AG08396 (cell line): ENCODE measurements at regions not wholly inside any gene's neighbourhood (a gene's known extent, or its start where the extent isn't known, plus 50 kb on each side); places are given as distances from the start of the nearest gene placed in this dataset.
"Not testable (repeated sequence)": the region's sequence is repeated elsewhere in the genome, so short reads cannot be mapped to it uniquely, and the experiment has no call there.

ENCODE experiments used
- DNase-seq: peaks from one replicate; pipeline ENCODE4 v3.0.0; 2012; ENCODE audit warnings: low spot score, mixed read lengths

- DNase-seq: no peak
Observed at GRCh38 chrX:93868289-93868965, 194.4 kb downstream of the FAM133A start.

GRCh38 chrX:93874554-93874953, 200.5 kb downstream of the FAM133A start:
- peak; percentile 7 for DNase-seq

GRCh38 chrX:93875621-93876282, 201.7 kb downstream of the FAM133A start:
- no peak for DNase-seq

GRCh38 chrX:93921041-93921440, 247.0 kb downstream of the FAM133A start:
- not testable (repeated sequence) for DNase-seq

DNA sequence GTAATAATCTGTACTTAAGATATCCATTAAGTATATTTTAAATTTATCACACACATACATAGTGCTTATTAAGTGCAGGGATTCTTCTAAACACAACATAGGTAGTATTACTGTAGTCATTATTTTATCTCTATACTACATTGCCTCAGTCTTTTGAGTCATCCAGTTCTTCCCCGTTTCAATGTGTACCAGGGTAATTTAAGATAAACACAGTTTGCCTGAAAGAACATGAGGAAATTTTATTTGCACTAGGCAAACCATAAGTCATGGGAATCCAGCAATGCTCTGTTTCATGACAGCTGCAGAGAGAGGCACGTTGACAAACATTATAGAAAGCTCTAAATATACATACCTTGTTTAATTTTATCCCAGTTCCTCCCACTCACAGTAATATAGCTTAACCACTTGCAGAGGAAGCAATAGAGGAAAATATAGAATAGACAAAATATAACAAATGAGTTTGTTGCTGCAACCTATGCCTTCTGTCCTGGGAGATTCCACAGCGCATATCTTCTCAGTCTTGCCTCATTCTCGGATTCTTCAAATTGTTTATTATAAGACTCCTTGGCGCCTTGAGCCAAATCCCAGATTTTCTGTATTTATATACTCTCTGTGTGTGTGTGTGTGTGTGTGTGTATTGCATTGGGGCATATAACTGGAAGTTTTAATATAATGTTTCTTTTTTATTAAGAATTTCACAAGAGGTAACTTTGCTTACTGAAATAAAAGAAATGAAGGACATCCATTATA, 258.6 kb downstream of the FAM133A start:
- DNase-seq: no peak

DNA sequence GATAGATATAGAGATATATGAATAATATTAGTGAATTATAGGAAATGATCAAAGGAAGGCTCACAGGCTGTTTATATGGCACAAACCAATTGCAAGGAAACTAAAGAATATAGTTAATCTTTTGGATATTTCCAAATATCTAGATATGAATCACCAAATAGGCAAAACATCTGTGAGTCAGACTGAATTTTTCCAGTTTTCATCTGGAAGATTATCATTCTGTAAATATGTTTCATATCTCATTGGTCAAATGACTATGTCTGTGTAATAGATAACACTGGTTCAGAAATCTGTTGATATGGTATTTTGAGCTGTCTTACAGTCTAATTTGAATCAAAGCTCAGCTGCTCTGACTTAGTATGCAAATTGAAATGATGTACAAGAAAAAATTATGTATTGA, 303.6 kb downstream of the FAM133A start:
- no peak for DNase-seq

DNA sequence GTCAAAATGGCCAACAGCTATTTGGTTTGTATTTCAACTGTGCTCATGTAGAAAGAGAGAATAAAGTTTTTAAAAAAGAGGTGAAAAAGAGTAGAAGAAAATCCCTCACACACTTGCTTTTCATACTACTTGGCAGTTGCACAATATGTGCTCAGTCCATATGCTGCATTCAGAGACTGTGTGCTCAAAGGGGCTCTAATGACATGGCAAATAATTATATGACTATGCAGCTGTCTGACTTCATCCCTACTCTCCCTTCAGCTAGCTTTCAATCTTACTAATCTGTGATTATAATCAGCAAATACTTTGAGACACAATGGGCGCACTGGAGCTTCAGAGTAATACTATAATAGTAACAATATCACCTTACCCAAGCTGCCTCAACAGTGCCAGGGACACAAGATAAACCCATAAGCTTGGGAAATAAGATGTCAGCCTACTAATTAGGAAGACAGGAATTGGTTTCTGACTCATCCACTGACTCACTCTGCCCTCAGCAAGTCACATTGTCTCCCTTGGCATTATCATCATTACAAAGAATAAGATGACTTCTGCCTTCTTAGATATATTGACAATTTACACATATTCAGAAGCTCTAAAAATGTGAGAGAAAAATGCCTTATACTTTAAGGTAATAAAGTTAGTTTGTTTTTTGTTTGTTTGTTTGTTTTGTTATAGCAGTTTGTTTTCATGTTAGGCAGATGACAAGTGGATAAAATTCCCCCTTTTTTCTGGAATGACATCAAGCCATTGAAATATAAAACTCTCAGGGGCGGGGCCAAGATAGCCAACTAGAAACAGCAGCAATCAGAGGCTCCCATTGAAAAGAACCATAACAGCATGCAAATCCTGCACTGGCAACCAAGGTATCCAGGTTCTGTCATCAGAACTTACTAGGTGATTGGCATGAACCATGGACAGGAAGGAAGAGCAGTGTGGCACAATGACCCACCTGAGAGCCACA, 311.6 kb downstream of the FAM133A start:
- DNase-seq: no peak
